PC-9 (cell line): ENCODE measurements at regions not wholly inside any gene's neighbourhood (a gene's known extent, or its start where the extent isn't known, plus 50 kb on each side); places are given as distances from the start of the nearest gene placed in this dataset.

Experiments used
- BruUV-seq: library from RNA; stranded (reverse); fragments of 400-500 nt; replicated peaks from 2 replicates; lab custom pipeline; 2021; lab: Mats Ljungman, UMichigan
- CTCF ChIA-PET: fragments of 300-600 bp; sonication (Branson Sonifier 250); formaldehyde crosslinking; loops from one replicate; lab custom pipeline; 2022; ENCODE audit warnings: antibody characterized with exemption; lab: Charles Lee
- POLR2A ChIA-PET: fragments of 300-600 bp; sonication (Branson Sonifier 250); formaldehyde crosslinking; loops from one replicate; lab custom pipeline; 2022; ENCODE audit warnings: antibody characterized with exemption; ENCODE audit not compliant: unreplicated experiment; lab: Charles Lee
- DNase-seq, 2 experiments: peaks; one replicate each; pipeline versions ENCODE4 v3.0.0 to v3.0.0-alpha.2; 2015 to 2022; ENCODE audit warnings: mixed read lengths in 1 of 2
- H2AFZ ChIP-seq: fragments of 200-600 bp; sonication (generic); 2 replicates; pipeline ENCODE4 v1.8.1; 2017; ENCODE audit warnings: antibody characterized with exemption
- H3F3A ChIP-seq: fragments of 200-600 bp; sonication (generic); 2 replicates; pipeline ENCODE4 v1.8.1; 2017; ENCODE audit warnings: antibody characterized with exemption, mild to moderate bottlenecking, low read depth; ENCODE audit not compliant: insufficient read depth
- H3K27ac ChIP-seq: fragments of 200-600 bp; sonication (generic); 2 replicates; pipeline ENCODE4 v1.6.1; 2016; ENCODE audit warnings: mixed run types
- H3K27me3 ChIP-seq: fragments of 200-600 bp; sonication (generic); 2 replicates; pipeline ENCODE4 v1.6.1; 2016; ENCODE audit warnings: low read depth, mixed run types; ENCODE audit not compliant: insufficient read depth
- H3K36me3 ChIP-seq: fragments of 200-600 bp; sonication (generic); 2 replicates; pipeline ENCODE4 v1.6.1; 2016; ENCODE audit warnings: low read depth, mixed run types
- H3K4me1 ChIP-seq: fragments of 200-600 bp; sonication (generic); replicated peaks from 2 replicates; pipeline ENCODE4 v1.6.1; 2016; ENCODE audit warnings: mixed run types; ENCODE audit not compliant: insufficient read depth
- H3K4me2 ChIP-seq: fragments of 200-600 bp; sonication (generic); 2 replicates; pipeline ENCODE4 v1.6.1; 2017; ENCODE audit warnings: mixed run types
- H3K4me3 ChIP-seq: fragments of 200-600 bp; sonication (generic); 2 replicates; pipeline ENCODE4 v1.6.1; 2016; ENCODE audit warnings: mixed run types
- H3K79me2 ChIP-seq: fragments of 200-600 bp; sonication (generic); 2 replicates; pipeline ENCODE4 v1.6.1; 2017; ENCODE audit warnings: low read depth, mixed run types
- H3K9me2 ChIP-seq: fragments of 200-600 bp; sonication (generic); 2 replicates; pipeline ENCODE4 v1.8.1; 2017; ENCODE audit warnings: mild to moderate bottlenecking; ENCODE audit not compliant: insufficient read depth
- H3K9me3 ChIP-seq: fragments of 200-600 bp; sonication (generic); 2 replicates; pipeline ENCODE4 v1.8.1; 2016; ENCODE audit warnings: low read depth; ENCODE audit not compliant: insufficient read depth
- H4K20me1 ChIP-seq: fragments of 200-600 bp; sonication (generic); 2 replicates; pipeline ENCODE4 v1.8.1; 2017; ENCODE audit not compliant: insufficient read depth
- CTCF ChIP-seq: fragments of 200-600 bp; sonication (generic); conservative IDR thresholded peaks from 2 replicates; pipeline ENCODE4 v1.6.1; 2017; ENCODE audit warnings: mixed run types, antibody characterized with exemption, mild to moderate bottlenecking, moderate library complexity
- EZH2 ChIP-seq: fragments of 200-600 bp; sonication (generic); IDR thresholded peaks from 2 replicates; pipeline ENCODE4 v1.8.0; 2017; ENCODE audit warnings: antibody characterized with exemption, low read depth
- intact Hi-C: fragments of 100-400 bp; cut with micrococcal nuclease; formaldehyde crosslinking; loops from one replicate; pipeline ENCODE4 v1.10.0; 2022; ENCODE audit not compliant: unreplicated experiment

- H3K4me3 ChIP-seq = no peak overlapping the region
- H2AFZ ChIP-seq = no peak overlapping the region
- no peak overlapping the region for H3K27ac ChIP-seq
- H3K36me3 ChIP-seq = no peaks in the 10 kb centered on the region
- intact Hi-C loops = no loop called here
- no peaks in the 10 kb centered on the region for H3K9me3 ChIP-seq
- DNase-seq = no peak
- ChIA-PET POLR2A (no interaction called here), CTCF (no interaction called here)
- no peaks in the 10 kb centered on the region for H3K4me1 ChIP-seq
- no peaks in the 10 kb centered on the region for H3F3A ChIP-seq
- TF ChIP-seq EZH2 (no peak), CTCF (no peak)
- H3K9me2 ChIP-seq = no peaks in the 10 kb centered on the region
- no peaks in the 10 kb centered on the region for H3K79me2 ChIP-seq
- H4K20me1 ChIP-seq = no peaks in the 10 kb centered on the region
- no TSS peak for BruUV-seq
- H3K27me3 ChIP-seq = no peaks in the 10 kb centered on the region
- H3K4me2 ChIP-seq = no peak overlapping the region
These were observed 220.7 kb upstream of the MC4R start for GRCh38 chr18:60593249-60593648.

GRCh38 chr18:60596928-60597327, 224.4 kb upstream of the MC4R start:
- Histone ChIP-seq H3K27me3 (no peaks in the 10 kb centered on the region), H3K4me3 (no peak overlapping the region), H3K4me2 (no peak overlapping the region), H3K27ac (no peak overlapping the region), H4K20me1 (no peaks in the 10 kb centered on the region), H3K79me2 (no peaks in the 10 kb centered on the region), H3K9me2 (no peaks in the 10 kb centered on the region), H3F3A (no peaks in the 10 kb centered on the region), H3K9me3 (no peaks in the 10 kb centered on the region), H3K36me3 (no peaks in the 10 kb centered on the region), H3K4me1 (no peaks in the 10 kb centered on the region), H2AFZ (no peak overlapping the region)
- POLR2A ChIA-PET = no interaction called here
- intact Hi-C loops = no loop called here
- no peak for DNase-seq
- CTCF ChIA-PET = no interaction called here
- TF ChIP-seq CTCF = no peak
- no peak for TF ChIP-seq EZH2
- BruUV-seq = no TSS peak

- H3K36me3 ChIP-seq = no peaks in the 10 kb centered on the region
- no peaks in the 10 kb centered on the region for H3F3A ChIP-seq
- CTCF ChIA-PET = no interaction called here
- POLR2A ChIA-PET = no interaction called here
- H3K9me3 ChIP-seq = no peaks in the 10 kb centered on the region
- TF ChIP-seq EZH2 = no peak
- TF ChIP-seq CTCF = no peak
- no peaks in the 10 kb centered on the region for H3K4me1 ChIP-seq
- no TSS peak for BruUV-seq
- no peak overlapping the region for H3K27ac ChIP-seq
- H3K4me3 ChIP-seq = no peak overlapping the region
- no peak for DNase-seq
- no peaks in the 10 kb centered on the region for H4K20me1 ChIP-seq
- H3K27me3 ChIP-seq = no peaks in the 10 kb centered on the region
- no peak overlapping the region for H2AFZ ChIP-seq
- no peak overlapping the region for H3K4me2 ChIP-seq
- intact Hi-C loops = no loop called here
- H3K9me2 ChIP-seq = no peaks in the 10 kb centered on the region
- no peaks in the 10 kb centered on the region for H3K79me2 ChIP-seq
These were observed 226.7 kb upstream of the MC4R start for GRCh38 chr18:60599267-60599666.
